GM06990 (cell line): ENCODE measurements at regions not wholly inside any gene's neighbourhood (a gene's known extent, or its start where the extent isn't known, plus 50 kb on each side); places are given as distances from the start of the nearest gene placed in this dataset.

ENCODE experiments used
- DNase-seq: peaks from one replicate; pipeline ENCODE4 v3.0.0-alpha.2; 2011; ENCODE audit not compliant: insufficient read length; ENCODE audit errors: extremely low read depth
- H3K27me3 ChIP-seq: replicated peaks from 2 replicates; pipeline ENCODE4 v1.6.0; 2011; ENCODE audit warnings: low read length; ENCODE audit not compliant: control insufficient read depth, insufficient read depth
- H3K36me3 ChIP-seq: 2 replicates; pipeline ENCODE4 v1.5.1; 2011; ENCODE audit warnings: low read length; ENCODE audit not compliant: control insufficient read depth, insufficient read depth
- H3K4me3 ChIP-seq: replicated peaks from 2 replicates; pipeline ENCODE4 v1.5.1; 2011; ENCODE audit warnings: low read depth, mild to moderate bottlenecking, control low read depth, low read length
- TF ChIP-seq, protein P1 (sequence below): IDR thresholded peaks from 2 replicates; pipeline ENCODE4 v1.5.1; 2011; ENCODE audit warnings: low read length, control low read depth, mild to moderate bottlenecking, inconsistent platforms; ENCODE audit not compliant: insufficient read depth, poor library complexity, severe bottlenecking

DNA sequence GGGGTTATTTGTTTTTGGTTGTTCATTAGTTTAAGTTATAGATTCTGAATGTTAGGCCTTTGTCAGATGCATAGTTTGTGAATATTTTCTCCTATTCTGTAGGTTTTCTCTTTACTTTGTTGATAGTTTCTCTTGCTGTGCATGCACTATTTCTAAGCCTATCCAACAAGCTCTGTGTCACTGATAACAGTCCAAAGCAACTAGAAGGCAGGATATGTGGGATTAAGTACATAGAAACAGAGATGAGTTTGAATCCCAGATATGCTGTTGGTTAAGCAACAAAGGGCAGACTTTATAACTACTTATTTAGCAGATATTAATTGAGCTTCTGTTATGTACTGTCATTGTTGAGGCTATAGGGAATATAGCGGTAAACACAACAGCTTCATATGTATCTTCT lies 390.4 kb downstream of the INSC start:
- TF ChIP-seq, protein P1, sequence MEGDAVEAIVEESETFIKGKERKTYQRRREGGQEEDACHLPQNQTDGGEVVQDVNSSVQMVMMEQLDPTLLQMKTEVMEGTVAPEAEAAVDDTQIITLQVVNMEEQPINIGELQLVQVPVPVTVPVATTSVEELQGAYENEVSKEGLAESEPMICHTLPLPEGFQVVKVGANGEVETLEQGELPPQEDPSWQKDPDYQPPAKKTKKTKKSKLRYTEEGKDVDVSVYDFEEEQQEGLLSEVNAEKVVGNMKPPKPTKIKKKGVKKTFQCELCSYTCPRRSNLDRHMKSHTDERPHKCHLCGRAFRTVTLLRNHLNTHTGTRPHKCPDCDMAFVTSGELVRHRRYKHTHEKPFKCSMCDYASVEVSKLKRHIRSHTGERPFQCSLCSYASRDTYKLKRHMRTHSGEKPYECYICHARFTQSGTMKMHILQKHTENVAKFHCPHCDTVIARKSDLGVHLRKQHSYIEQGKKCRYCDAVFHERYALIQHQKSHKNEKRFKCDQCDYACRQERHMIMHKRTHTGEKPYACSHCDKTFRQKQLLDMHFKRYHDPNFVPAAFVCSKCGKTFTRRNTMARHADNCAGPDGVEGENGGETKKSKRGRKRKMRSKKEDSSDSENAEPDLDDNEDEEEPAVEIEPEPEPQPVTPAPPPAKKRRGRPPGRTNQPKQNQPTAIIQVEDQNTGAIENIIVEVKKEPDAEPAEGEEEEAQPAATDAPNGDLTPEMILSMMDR = no peak

DNA sequence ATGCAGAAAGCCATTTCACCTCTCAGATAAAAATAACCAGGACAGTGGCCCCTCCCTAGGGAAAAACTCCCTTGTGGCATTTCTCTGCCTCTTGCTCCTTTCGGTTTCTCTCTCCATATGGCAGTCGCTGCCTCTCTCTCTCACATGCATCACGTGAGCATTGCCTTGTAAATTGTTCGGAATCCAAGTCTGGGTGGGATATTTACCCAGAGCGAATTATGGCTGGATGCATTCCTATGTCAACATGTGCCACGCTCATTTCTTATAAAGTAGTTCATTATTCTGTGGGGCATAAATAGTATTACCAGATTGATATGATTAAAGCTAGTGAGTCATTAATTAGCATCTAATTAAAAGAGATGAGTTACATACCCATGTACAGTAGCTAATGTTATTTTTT lies 392.9 kb downstream of the INSC start:
- H3K4me3 ChIP-seq = no peak overlapping the region
- DNase-seq = no peak
- H3K27me3 ChIP-seq = no peaks in the 10 kb centered on the region
- H3K36me3 ChIP-seq = no peaks in the 10 kb centered on the region
- TF ChIP-seq, protein P1 = no peak

More for the DNA sequence above, 390.4 kb downstream of the INSC start:
- no peaks in the 10 kb centered on the region for H3K27me3 ChIP-seq
- no peak overlapping the region for H3K4me3 ChIP-seq
- H3K36me3 ChIP-seq = no peaks in the 10 kb centered on the region
- DNase-seq = no peak

DNA sequence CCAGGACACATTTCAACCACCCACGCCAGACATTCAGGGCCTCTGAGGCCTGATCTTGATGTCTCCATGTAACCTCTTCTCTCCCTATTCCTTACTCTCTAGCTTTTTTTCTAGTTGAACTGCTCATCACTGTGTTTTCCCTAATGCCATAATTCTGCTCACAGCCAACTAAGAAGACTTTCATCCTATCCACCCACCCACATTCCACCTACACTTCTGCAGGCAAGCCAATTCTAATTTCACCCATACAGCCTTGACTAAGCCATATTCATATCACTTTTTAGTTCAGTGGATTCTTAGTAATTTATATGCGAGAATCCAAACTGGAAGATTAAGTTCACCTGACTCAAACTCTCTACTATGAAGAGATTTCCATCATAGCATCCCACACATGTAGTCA lies 394.4 kb downstream of the INSC start:
- no peak overlapping the region for H3K4me3 ChIP-seq
- TF ChIP-seq, protein P1 = no peak
- H3K36me3 ChIP-seq = no peaks in the 10 kb centered on the region
- no peaks in the 10 kb centered on the region for H3K27me3 ChIP-seq
- DNase-seq = no peak

DNA sequence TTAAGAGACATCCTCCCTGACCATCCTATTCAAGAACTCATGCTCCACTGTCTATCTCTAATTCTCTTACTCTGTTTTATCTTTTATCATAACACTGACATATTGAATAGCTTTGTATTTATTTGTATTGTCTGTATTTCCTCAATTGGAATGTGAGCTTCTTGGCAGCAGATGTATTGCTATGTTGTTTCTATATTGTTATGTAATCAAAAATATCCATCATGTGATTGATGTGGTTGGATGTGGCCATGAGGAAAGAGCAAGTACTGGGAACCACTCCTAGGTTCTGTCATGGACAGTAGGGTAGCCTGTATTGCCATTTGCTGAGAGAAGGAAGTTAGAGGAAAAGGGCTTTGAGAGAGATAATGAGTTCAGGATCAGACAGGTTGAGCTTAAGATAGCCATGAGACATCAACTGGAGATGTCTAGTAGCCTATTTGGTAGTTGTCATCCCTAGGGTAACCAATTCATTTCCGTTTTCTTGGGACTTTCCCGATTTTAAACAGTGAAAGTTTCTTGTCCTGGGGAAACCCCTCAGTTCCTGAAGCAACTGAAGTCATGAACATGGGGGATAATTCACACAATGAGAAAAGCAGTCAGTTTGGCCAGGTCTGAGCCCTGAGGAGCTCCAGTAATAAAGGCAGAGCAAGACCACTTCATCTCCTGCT lies 404.5 kb downstream of the INSC start:
- H3K27me3 ChIP-seq = no peaks in the 10 kb centered on the region
- TF ChIP-seq, protein P1 = no peak
- no peaks in the 10 kb centered on the region for H3K36me3 ChIP-seq
- peak; percentile 15 for DNase-seq
- H3K4me3 ChIP-seq = no peak overlapping the region

DNA sequence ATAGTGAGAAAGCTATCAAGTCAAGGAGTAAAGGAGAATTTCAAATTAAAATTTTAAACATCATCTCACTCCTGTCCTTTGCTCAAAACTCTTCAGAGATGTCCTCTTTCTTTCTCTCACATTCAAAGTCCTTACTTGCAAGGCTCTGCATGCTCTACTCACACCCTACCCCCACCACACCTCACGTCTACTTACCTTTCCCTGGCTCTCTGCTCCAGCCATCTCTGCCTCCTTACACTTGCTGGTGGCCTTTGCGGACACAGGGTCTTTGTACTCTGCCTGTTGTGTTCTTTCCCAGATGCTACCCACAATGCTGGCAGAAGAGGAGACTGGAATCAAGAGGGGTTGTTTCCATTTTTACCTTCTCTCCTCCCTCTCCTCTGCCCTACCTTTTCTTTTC lies 405.2 kb downstream of the INSC start:
- DNase-seq = no peak
- H3K36me3 ChIP-seq = no peaks in the 10 kb centered on the region
- H3K4me3 ChIP-seq = no peak overlapping the region
- TF ChIP-seq, protein P1 = no peak
- no peaks in the 10 kb centered on the region for H3K27me3 ChIP-seq

DNA sequence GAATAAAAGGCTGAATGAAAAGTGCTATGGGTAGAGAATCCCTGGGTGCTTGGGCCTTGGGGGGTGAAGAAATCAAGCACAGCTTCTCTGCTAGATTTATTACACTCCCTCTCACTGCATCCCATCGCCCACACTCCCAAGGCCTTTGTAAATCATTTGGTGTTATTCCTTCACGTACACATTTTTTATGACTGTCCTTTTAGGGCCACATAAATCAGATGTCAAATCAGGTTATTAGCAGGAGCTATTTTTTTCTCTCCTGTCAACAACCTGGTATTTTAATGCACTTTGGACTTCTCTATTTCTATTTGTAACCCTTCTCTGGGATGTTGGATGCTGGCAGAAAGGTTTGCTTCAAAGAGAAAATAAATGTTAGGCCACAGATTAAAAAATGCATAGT lies 408.8 kb downstream of the INSC start:
- TF ChIP-seq, protein P1 = no peak
- Histone ChIP-seq H3K4me3 (no peak overlapping the region), H3K27me3 (no peaks in the 10 kb centered on the region), H3K36me3 (no peaks in the 10 kb centered on the region)
- DNase-seq = no peak
